ENCODE measurements at regions not wholly inside any gene's neighbourhood (a gene's known extent, or its start where the extent isn't known, plus 50 kb on each side); places are given as distances from the start of the nearest gene placed in this dataset.

- no peak overlapping the region for H3K4me3 ChIP-seq
- intact Hi-C loops (cut with DNase I): loop anchor here in 2 of 10 donors (5.0 to 10.0 kb wide), 2 partner anchors 32 to 60 kb away; no protein-coding TSS in a partner anchor
- H3K9me3 ChIP-seq: no peaks in the 10 kb centered on the region
- H3K27me3 ChIP-seq: no peaks in the 10 kb centered on the region
- ATAC-seq (peak in 2 of 8 donors; percentile 28 to 59), DNase-seq (no peak)
- no peaks in the 10 kb centered on the region for H3K36me3 ChIP-seq
- TF ChIP-seq, protein P1, sequence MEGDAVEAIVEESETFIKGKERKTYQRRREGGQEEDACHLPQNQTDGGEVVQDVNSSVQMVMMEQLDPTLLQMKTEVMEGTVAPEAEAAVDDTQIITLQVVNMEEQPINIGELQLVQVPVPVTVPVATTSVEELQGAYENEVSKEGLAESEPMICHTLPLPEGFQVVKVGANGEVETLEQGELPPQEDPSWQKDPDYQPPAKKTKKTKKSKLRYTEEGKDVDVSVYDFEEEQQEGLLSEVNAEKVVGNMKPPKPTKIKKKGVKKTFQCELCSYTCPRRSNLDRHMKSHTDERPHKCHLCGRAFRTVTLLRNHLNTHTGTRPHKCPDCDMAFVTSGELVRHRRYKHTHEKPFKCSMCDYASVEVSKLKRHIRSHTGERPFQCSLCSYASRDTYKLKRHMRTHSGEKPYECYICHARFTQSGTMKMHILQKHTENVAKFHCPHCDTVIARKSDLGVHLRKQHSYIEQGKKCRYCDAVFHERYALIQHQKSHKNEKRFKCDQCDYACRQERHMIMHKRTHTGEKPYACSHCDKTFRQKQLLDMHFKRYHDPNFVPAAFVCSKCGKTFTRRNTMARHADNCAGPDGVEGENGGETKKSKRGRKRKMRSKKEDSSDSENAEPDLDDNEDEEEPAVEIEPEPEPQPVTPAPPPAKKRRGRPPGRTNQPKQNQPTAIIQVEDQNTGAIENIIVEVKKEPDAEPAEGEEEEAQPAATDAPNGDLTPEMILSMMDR (IDR thresholded peaks at IDR 0.05): no peak
- peaks cover 2 to 63% (median 36%) of the 10 kb centered on the region in 9 donors for H3K4me1 ChIP-seq
- peak overlapping the region in 5 of 10 donors; percentile 23 to 79 (median 69) for H3K27ac ChIP-seq
Observed at GRCh38 chr7:80584778-80585177, 53.7 kb upstream of the CD36 start.

GRCh38 chr7:80587538-80587937, 50.9 kb upstream of the CD36 start:
- no peaks in the 10 kb centered on the region for H3K9me3 ChIP-seq
- no peak overlapping the region for H3K4me3 ChIP-seq
- TF ChIP-seq, protein P1 (IDR thresholded peaks at IDR 0.05): no peak
- H3K27ac ChIP-seq: no peak overlapping the region
- WGBS, 2 donors: 47 to 53% methylated on average over 1 of the region's 1 CpG
- ATAC-seq (no peak), DNase-seq (no peak)
- no peaks in the 10 kb centered on the region for H3K36me3 ChIP-seq
- H3K4me1 ChIP-seq: peaks cover 4 to 62% (median 44%) of the 10 kb centered on the region in 9 donors
- no peaks in the 10 kb centered on the region for H3K27me3 ChIP-seq
- intact Hi-C loops (cut with DNase I): loop anchor here in 2 of 10 donors (5.0 to 10.0 kb wide), 2 partner anchors 35 to 57 kb away; no protein-coding TSS in a partner anchor

DNA sequence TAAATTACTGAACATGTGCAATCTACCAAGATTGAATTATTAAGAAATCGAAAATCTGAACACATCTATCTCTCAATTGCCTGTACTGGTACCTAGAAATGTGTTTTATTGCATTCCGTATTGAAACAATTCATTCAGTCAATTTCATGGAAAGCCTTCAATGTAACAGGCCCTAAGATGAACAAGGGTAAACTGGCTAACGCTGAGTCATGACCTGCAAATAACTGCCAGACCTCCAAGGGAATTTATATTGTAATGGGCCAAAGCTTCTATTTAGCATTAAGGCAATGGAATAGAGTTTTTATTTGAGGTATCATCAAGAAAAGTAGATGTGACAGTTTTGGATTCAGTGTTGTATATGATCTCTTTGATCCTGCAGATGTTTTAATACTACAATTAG, 49.9 kb upstream of the CD36 start:
- peak in 2 of 8 donors; percentile 32 to 48 for ATAC-seq
- DNase-seq: no peak
- no peaks in the 10 kb centered on the region for H3K9me3 ChIP-seq
- H3K36me3 ChIP-seq: no peaks in the 10 kb centered on the region
- H3K27me3 ChIP-seq: no peaks in the 10 kb centered on the region
- intact Hi-C loops (cut with DNase I): loop anchor here in 2 of 10 donors (5.0 to 10.0 kb wide), 2 partner anchors 36 to 56 kb away; no protein-coding TSS in a partner anchor
- H3K4me3 ChIP-seq: no peak overlapping the region
- H3K4me1 ChIP-seq: peaks cover 4 to 53% (median 39%) of the 10 kb centered on the region in 9 donors
- TF ChIP-seq, protein P1 (IDR thresholded peaks at IDR 0.05): no peak
- H3K27ac ChIP-seq: peak overlapping the region in 5 of 10 donors; percentile 11 to 66 (median 41)
- WGBS, 2 donors: 80 to 89% methylated on average over 3 of the region's 3 CpGs

All from heart right ventricle (tissue), 16 donors.